ACHN (cell line): ENCODE measurements at regions not wholly inside any gene's neighbourhood (a gene's known extent, or its start where the extent isn't known, plus 50 kb on each side); places are given as distances from the start of the nearest gene placed in this dataset.

Source experiments
- DNase-seq: peaks from one replicate; pipeline ENCODE4 v3.0.0-alpha.2; 2015
- in situ Hi-C: cut with HindIII; loops from 2 replicates; pipeline ENCODE4 v1.10.0; 2017; ENCODE audit warnings: low sequenced_read_pairs, low pct_ligation_motif_present, low pct_unique_long_range_greater_than_20kb

GRCh38 chr1:83697220-83697619, 301.7 kb downstream of the TTLL7 start:
- in situ Hi-C loops, result no loop called here
- DNase-seq, result no peak

GRCh38 chr1:83694449-83694848, 304.5 kb downstream of the TTLL7 start:
- in situ Hi-C loops, result no loop called here

GRCh38 chr1:83693427-83694126, 305.4 kb downstream of the TTLL7 start:
- in situ Hi-C loops, result no loop called here
- DNase-seq, result no peak

More at GRCh38 chr1:83694449-83694848, 304.5 kb downstream of the TTLL7 start:
- no peak for DNase-seq

GRCh38 chr1:83692524-83693381, 306.2 kb downstream of the TTLL7 start:
- DNase-seq, result peak; percentile 3

GRCh38 chr1:83691953-83692500, 306.9 kb downstream of the TTLL7 start:
- in situ Hi-C loops, result no loop called here
- DNase-seq, result no peak

More at GRCh38 chr1:83692524-83693381, 306.2 kb downstream of the TTLL7 start:
- in situ Hi-C loops, result no loop called here

- in situ Hi-C loops, result no loop called here
- no peak for DNase-seq
Observed at GRCh38 chr1:83689921-83690868, 308.7 kb downstream of the TTLL7 start.

- DNase-seq, result no peak
- in situ Hi-C loops, result no loop called here
Observed at GRCh38 chr1:83682132-83682531, 316.8 kb downstream of the TTLL7 start.

GRCh38 chr1:83676106-83676505, 322.8 kb downstream of the TTLL7 start:
- in situ Hi-C loops, result no loop called here
- DNase-seq, result no peak

- no peak for DNase-seq
- in situ Hi-C loops, result no loop called here
Observed at GRCh38 chr1:83673312-83673711, 325.6 kb downstream of the TTLL7 start.

- DNase-seq, result no peak
- in situ Hi-C loops, result no loop called here
Observed at GRCh38 chr1:83671586-83671985, 327.3 kb downstream of the TTLL7 start.

- in situ Hi-C loops, result no loop called here
- no peak for DNase-seq
Observed at GRCh38 chr1:83670909-83671565, 327.9 kb downstream of the TTLL7 start.

- no peak for DNase-seq
- in situ Hi-C loops, result no loop called here
Observed at GRCh38 chr1:83641796-83642443, 357.0 kb downstream of the TTLL7 start.

GRCh38 chr1:83641206-83641658, 357.7 kb downstream of the TTLL7 start:
- no peak for DNase-seq
- in situ Hi-C loops, result no loop called here

GRCh38 chr1:83639785-83640184, 359.1 kb downstream of the TTLL7 start:
- DNase-seq, result no peak
- in situ Hi-C loops, result no loop called here

GRCh38 chr1:83637586-83637985, 361.3 kb downstream of the TTLL7 start:
- in situ Hi-C loops, result no loop called here
- DNase-seq, result no peak

GRCh38 chr1:83637009-83637408, 361.9 kb downstream of the TTLL7 start:
- DNase-seq, result no peak
- in situ Hi-C loops, result no loop called here

GRCh38 chr1:83632906-83633305, 366.0 kb downstream of the TTLL7 start:
- in situ Hi-C loops, result no loop called here
- no peak for DNase-seq
